ENCODE measurements at regions not wholly inside any gene's neighbourhood (a gene's known extent, or its start where the extent isn't known, plus 50 kb on each side); places are given as distances from the start of the nearest gene placed in this dataset.

DNA sequence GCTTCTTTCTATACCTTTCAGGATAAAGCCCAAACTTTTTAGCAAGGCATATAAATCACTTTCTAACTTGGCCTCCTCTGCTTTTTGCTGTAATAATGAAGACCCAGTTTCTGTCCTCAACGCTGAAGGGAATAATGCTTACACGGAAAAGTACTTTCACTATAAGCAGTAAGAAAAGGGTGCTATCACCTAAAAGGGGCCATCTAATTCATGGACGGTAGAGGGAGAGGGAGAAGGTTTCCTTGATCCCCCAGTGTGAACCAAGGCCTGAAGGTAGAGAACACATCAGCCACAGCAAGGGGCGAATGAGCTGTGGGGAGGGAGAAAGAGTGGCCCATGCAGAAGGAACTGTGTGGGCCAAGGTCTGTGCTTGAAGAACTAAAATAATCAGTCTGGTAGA, 417.7 kb upstream of the CLINT1 start:
- no peaks in the 10 kb centered on the region for H3K36me3 ChIP-seq
- no peak overlapping the region for H3K4me3 ChIP-seq
- ATAC-seq (no peak), DNase-seq (no peak)
- H3K27ac ChIP-seq, result no peak overlapping the region
- intact Hi-C loops (cut with DNase I), result no loop called here
- TF ChIP-seq, protein P1, sequence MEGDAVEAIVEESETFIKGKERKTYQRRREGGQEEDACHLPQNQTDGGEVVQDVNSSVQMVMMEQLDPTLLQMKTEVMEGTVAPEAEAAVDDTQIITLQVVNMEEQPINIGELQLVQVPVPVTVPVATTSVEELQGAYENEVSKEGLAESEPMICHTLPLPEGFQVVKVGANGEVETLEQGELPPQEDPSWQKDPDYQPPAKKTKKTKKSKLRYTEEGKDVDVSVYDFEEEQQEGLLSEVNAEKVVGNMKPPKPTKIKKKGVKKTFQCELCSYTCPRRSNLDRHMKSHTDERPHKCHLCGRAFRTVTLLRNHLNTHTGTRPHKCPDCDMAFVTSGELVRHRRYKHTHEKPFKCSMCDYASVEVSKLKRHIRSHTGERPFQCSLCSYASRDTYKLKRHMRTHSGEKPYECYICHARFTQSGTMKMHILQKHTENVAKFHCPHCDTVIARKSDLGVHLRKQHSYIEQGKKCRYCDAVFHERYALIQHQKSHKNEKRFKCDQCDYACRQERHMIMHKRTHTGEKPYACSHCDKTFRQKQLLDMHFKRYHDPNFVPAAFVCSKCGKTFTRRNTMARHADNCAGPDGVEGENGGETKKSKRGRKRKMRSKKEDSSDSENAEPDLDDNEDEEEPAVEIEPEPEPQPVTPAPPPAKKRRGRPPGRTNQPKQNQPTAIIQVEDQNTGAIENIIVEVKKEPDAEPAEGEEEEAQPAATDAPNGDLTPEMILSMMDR (IDR thresholded peaks at IDR 0.05), result no peak
- no peaks in the 10 kb centered on the region for H3K27me3 ChIP-seq
- peaks cover 0 to 8% (median 0%) of the 10 kb centered on the region in 11 donors for H3K9me3 ChIP-seq
- H3K4me1 ChIP-seq, result no peaks in the 10 kb centered on the region
- WGBS, 2 donors, result 92% methylated on average over 4 of the region's 4 CpGs

DNA sequence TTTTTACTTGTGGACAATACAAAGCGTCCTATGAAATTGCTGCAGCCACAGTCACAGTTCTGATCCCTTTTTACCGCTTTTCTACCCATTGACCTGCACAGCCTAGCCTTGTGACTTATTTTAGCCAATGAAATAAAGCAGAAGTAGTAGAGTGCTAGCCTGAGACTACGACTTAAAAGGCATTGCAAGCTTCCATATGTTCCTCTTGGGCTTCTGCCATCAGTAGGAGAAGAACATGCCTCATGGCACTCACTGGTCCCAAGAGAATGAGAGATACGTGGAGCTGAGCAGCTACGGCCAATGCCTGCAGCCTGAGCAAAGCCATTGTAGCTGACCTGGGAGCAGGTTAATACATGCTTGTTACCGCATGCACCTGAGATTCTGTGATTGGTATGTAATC, 416.6 kb upstream of the CLINT1 start:
- no peaks in the 10 kb centered on the region for H3K36me3 ChIP-seq
- 83 to 90% methylated on average over 6 of the region's 6 CpGs for WGBS, 2 donors
- no peak for ATAC-seq

DNA sequence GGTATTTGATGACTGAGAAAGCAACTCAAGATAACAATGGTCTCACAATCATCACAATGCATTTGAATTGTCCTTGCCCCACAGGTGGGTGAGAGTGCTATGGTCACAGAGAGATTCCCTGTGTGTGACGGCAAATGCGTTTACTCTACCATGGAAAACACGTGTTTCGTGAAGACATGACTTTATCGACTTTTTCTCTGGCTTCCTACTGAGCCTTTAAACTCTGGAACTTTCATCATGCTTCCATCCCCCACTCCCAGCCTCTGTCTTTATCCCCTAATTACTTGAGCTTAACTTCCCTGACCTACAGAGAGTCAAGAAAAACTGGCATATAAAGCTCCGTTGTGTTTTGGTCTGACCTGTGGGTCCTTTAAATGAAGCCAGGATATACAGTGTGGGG, 414.1 kb upstream of the CLINT1 start:
- Histone ChIP-seq H3K9me3 (peaks cover 0 to 8% (median 0%) of the 10 kb centered on the region in 11 donors), H3K4me1 (no peaks in the 10 kb centered on the region), H3K27ac (no peak overlapping the region), H3K4me3 (no peak overlapping the region), H3K36me3 (no peaks in the 10 kb centered on the region), H3K27me3 (no peaks in the 10 kb centered on the region)
- TF ChIP-seq, protein P1 (IDR thresholded peaks at IDR 0.05), result no peak
- ATAC-seq, result no peak
- intact Hi-C loops (cut with DNase I), result no loop called here
- WGBS, 2 donors, result 62 to 71% methylated on average over 6 of the region's 6 CpGs
- DNase-seq, result no peak

More for the DNA sequence above, 416.6 kb upstream of the CLINT1 start:
- intact Hi-C loops (cut with DNase I), result no loop called here
- H3K9me3 ChIP-seq, result peaks cover 0 to 5% (median 0%) of the 10 kb centered on the region in 11 donors
- H3K27ac ChIP-seq, result no peak overlapping the region
- H3K4me3 ChIP-seq, result no peak overlapping the region
- TF ChIP-seq, protein P1 (IDR thresholded peaks at IDR 0.05), result no peak
- no peak for DNase-seq
- H3K4me1 ChIP-seq, result no peaks in the 10 kb centered on the region
- H3K27me3 ChIP-seq, result no peaks in the 10 kb centered on the region

DNA sequence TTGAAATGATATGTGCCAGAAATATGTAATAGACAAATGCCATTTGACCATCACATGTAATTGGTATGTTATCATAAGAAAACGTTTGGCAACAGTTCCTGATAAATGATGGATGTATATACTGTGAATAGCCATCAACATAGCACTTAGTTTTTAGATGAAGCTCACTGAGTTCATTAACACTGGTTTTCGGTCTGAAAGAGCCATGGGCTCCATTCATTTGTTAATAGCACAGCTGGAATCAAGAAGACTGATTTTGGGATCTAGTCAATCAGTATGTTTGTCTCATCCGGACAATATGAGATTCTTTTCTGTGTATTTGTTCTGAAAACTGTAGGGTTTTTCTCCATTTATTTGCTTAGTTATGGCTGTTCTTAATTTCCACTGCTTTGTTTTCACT, 413.5 kb upstream of the CLINT1 start:
- Histone ChIP-seq H3K9me3 (peaks cover 0 to 15% (median 0%) of the 10 kb centered on the region in 11 donors), H3K4me1 (no peaks in the 10 kb centered on the region), H3K4me3 (no peak overlapping the region), H3K36me3 (no peaks in the 10 kb centered on the region), H3K27me3 (no peaks in the 10 kb centered on the region), H3K27ac (no peak overlapping the region)
- WGBS, 2 donors, result 64 to 67% methylated on average over 3 of the region's 3 CpGs
- DNase-seq (no peak), ATAC-seq (no peak)
- intact Hi-C loops (cut with DNase I), result no loop called here
- TF ChIP-seq, protein P1 (IDR thresholded peaks at IDR 0.05), result no peak
